Psoas muscle (tissue), 7 donors: ENCODE measurements at regions not wholly inside any gene's neighbourhood (a gene's known extent, or its start where the extent isn't known, plus 50 kb on each side); places are given as distances from the start of the nearest gene placed in this dataset.

Experiments
- ATAC-seq, 4 donors: fragments of 200-7000 bp; cut with Tn5 transposase; one replicate each; pipeline ENCODE4 v1.9.1; 2020; ENCODE audit warnings: moderate library complexity in 3 of 4, mild to moderate bottlenecking in 2 of 4
- DNase-seq, 2 donors: peaks; one replicate each; pipeline ENCODE4 v3.0.0-alpha.2; 2020
- H3K27ac ChIP-seq: fragments of 200-600 bp; one replicate; pipeline ENCODE4 v1.8.0; 2022
- H3K27me3 ChIP-seq, 3 donors: fragments of 200-600 bp in 1 of 3; one replicate each; pipeline versions ENCODE4 v1.6.1 to v1.8.0; 2013 to 2022; ENCODE audit warnings: low read length in 2 of 3, mild to moderate bottlenecking in 2 of 3, moderate library complexity in 1 of 3; ENCODE audit not compliant: insufficient read depth in 3 of 3
- H3K36me3 ChIP-seq, 2 donors: fragments of 200-600 bp in 1 of 2; one replicate each; pipeline versions ENCODE4 v1.6.1 to v1.8.0; 2013 to 2022; ENCODE audit warnings: low read depth in 1 of 2, mild to moderate bottlenecking in 1 of 2, moderate library complexity in 1 of 2; ENCODE audit not compliant: insufficient read depth in 1 of 2
- H3K4me1 ChIP-seq: fragments of 200-600 bp; one replicate; pipeline ENCODE4 v1.8.0; 2022
- H3K4me3 ChIP-seq: fragments of 200-600 bp; one replicate; pipeline ENCODE4 v1.8.0; 2022; ENCODE audit warnings: mild to moderate bottlenecking
- H3K9me3 ChIP-seq: fragments of 200-600 bp; one replicate; pipeline ENCODE4 v1.8.0; 2022
- CTCF ChIP-seq: fragments of 200-600 bp; IDR thresholded peaks from one replicate; pipeline ENCODE4 v1.8.0; 2022; ENCODE audit warnings: antibody characterized with exemption
- WGBS, 3 donors: extraction: QIAGEN DNeasy Blood & Tissue Kit; methylation state at CpG; one replicate each; pipeline versions ENCODE4 v1.1.6 to v1.1.7; 2013; 5-methylcytosine and 5-hydroxymethylcytosine counted together
- intact Hi-C, 2 donors: fragments of 100-400 bp; cut with DNase I; formaldehyde crosslinking; loops; one replicate each; pipeline versions ENCODE4 v1.11.0 to v1.14.2; 2022
- donor health status: healthy with polysubstance abuse.
- donor health status: DM: no; HTN: no; CAD: no; lungs with moderate emphysema.
- donor health status: Bipolar disorder and iron deficiency.
- donor health status: healthy.
- donor health status: DM: yes; HTN: yes; CAD: no.
- donor health status: DM: no; HTN: no; CAD: no.
- donor health status: DM: yes; HTN: yes; CAD: no.

- no peak for TF ChIP-seq CTCF
- ATAC-seq (no peak), DNase-seq (peak in 1 of 2 donors; percentile 26)
- H3K36me3 ChIP-seq: no peaks in the 10 kb centered on the region
- no peaks in the 10 kb centered on the region for H3K4me1 ChIP-seq
- H3K27me3 ChIP-seq: no peaks in the 10 kb centered on the region
- intact Hi-C loops: no loop called here
- WGBS, 3 donors: 78 to 83% (median 80%) methylated on average over 11 of the region's 11 CpGs
- peaks cover 4% of the 10 kb centered on the region for H3K9me3 ChIP-seq
- no peak overlapping the region for H3K4me3 ChIP-seq
- H3K27ac ChIP-seq: no peak overlapping the region
Observed at GRCh38 chr2:42855221-42855970, 63.0 kb upstream of the HAAO start.

GRCh38 chr2:42854207-42854818 lies 61.9 kb upstream of the HAAO start:
- WGBS, 3 donors: 43 to 58% (median 48%) methylated on average over 16 of the region's 16 CpGs

GRCh38 chr2:42853549-42854206 lies 61.3 kb upstream of the HAAO start:
- H3K27ac ChIP-seq: peak overlapping the region; percentile 16
- intact Hi-C loops: no loop called here
- H3K9me3 ChIP-seq: peaks cover 2% of the 10 kb centered on the region
- no peaks in the 10 kb centered on the region for H3K27me3 ChIP-seq
- no peak overlapping the region for H3K4me3 ChIP-seq
- ATAC-seq (no peak), DNase-seq (peak in 1 of 2 donors; percentile 30)
- H3K36me3 ChIP-seq: no peaks in the 10 kb centered on the region
- H3K4me1 ChIP-seq: no peaks in the 10 kb centered on the region
- 60 to 65% (median 64%) methylated on average over 12 of the region's 12 CpGs for WGBS, 3 donors
- TF ChIP-seq CTCF: no peak

More at GRCh38 chr2:42854207-42854818, 61.9 kb upstream of the HAAO start:
- Histone ChIP-seq H3K36me3 (no peaks in the 10 kb centered on the region), H3K27ac (peak overlapping the region; percentile 16), H3K4me3 (no peak overlapping the region), H3K9me3 (peaks cover 4% of the 10 kb centered on the region), H3K27me3 (no peaks in the 10 kb centered on the region), H3K4me1 (no peaks in the 10 kb centered on the region)
- TF ChIP-seq CTCF: no peak
- peak; percentile 69 to 83 for DNase-seq
- ATAC-seq: peak; percentile 19 to 69 (median 52)
- intact Hi-C loops: no loop called here

- WGBS, 3 donors: 68 to 89% (median 78%) methylated on average over 5 of the region's 5 CpGs
Observed at GRCh38 chr2:42852798-42853197, 60.4 kb upstream of the HAAO start.

More at GRCh38 chr2:42852798-42853197, 60.4 kb upstream of the HAAO start:
- ATAC-seq (no peak), DNase-seq (no peak)
- Histone ChIP-seq H3K27ac (no peak overlapping the region), H3K4me1 (no peaks in the 10 kb centered on the region), H3K27me3 (no peaks in the 10 kb centered on the region), H3K9me3 (no peaks in the 10 kb centered on the region), H3K4me3 (no peak overlapping the region), H3K36me3 (no peaks in the 10 kb centered on the region)
- intact Hi-C loops: no loop called here
- TF ChIP-seq CTCF: no peak
